NCI-H2029 (cell line): ENCODE measurements at regions not wholly inside any gene's neighbourhood (a gene's known extent, or its start where the extent isn't known, plus 50 kb on each side); places are given as distances from the start of the nearest gene placed in this dataset.
"Not testable (repeated sequence)": the region's sequence is repeated elsewhere in the genome, so short reads cannot be mapped to it uniquely, and the experiment has no call there.

Source experiments
- DNase-seq: peaks from one replicate; lab custom pipeline; 2025; lab: John Stamatoyannopoulos, UW

GRCh38 chr2:181790716-181791649 is 100.5 kb upstream of the ITPRID2 start:
- DNase-seq = no peak

- DNase-seq = no peak
These were observed 98.6 kb upstream of the ITPRID2 start for GRCh38 chr2:181792906-181793305.

- DNase-seq = no peak
These were observed 93.5 kb upstream of the ITPRID2 start for GRCh38 chr2:181798022-181798421.

- not testable (repeated sequence) for DNase-seq
These were observed 89.2 kb upstream of the ITPRID2 start for GRCh38 chr2:181802300-181802699.

GRCh38 chr2:181803903-181804799 is 87.4 kb upstream of the ITPRID2 start:
- not testable (repeated sequence) for DNase-seq

- no peak for DNase-seq
These were observed 86.1 kb upstream of the ITPRID2 start for GRCh38 chr2:181805228-181806038.

GRCh38 chr2:181806039-181806392 is 85.5 kb upstream of the ITPRID2 start:
- no peak for DNase-seq

GRCh38 chr2:181807526-181807925 is 84.0 kb upstream of the ITPRID2 start:
- no peak for DNase-seq

- DNase-seq = no peak
These were observed 80.5 kb upstream of the ITPRID2 start for GRCh38 chr2:181810823-181811695.

GRCh38 chr2:181812106-181812743 is 79.3 kb upstream of the ITPRID2 start:
- no peak for DNase-seq

- no peak for DNase-seq
These were observed 77.5 kb upstream of the ITPRID2 start for GRCh38 chr2:181814057-181814491.

GRCh38 chr2:181817509-181817908 is 74.0 kb upstream of the ITPRID2 start:
- DNase-seq = no peak

- no peak for DNase-seq
These were observed 73.4 kb upstream of the ITPRID2 start for GRCh38 chr2:181818058-181818680.

- no peak for DNase-seq
These were observed 72.7 kb upstream of the ITPRID2 start for GRCh38 chr2:181818840-181819239.

- no peak for DNase-seq
These were observed 70.5 kb upstream of the ITPRID2 start for GRCh38 chr2:181821049-181821448.

- DNase-seq = no peak
These were observed 69.4 kb upstream of the ITPRID2 start for GRCh38 chr2:181822097-181822496.

- DNase-seq = no peak
These were observed 68.1 kb upstream of the ITPRID2 start for GRCh38 chr2:181823405-181823804.

GRCh38 chr2:181828122-181828705 is 63.3 kb upstream of the ITPRID2 start:
- DNase-seq = no peak

GRCh38 chr2:181829230-181829629 is 62.3 kb upstream of the ITPRID2 start:
- DNase-seq = no peak

GRCh38 chr2:181832015-181832414 is 59.5 kb upstream of the ITPRID2 start:
- DNase-seq = no peak
